HCT116 (cell line): ENCODE measurements at regions not wholly inside any gene's neighbourhood (a gene's known extent, or its start where the extent isn't known, plus 50 kb on each side); places are given as distances from the start of the nearest gene placed in this dataset.

ENCODE experiments used
- ATAC-seq: fragments of 200-7000 bp; cut with Tn5 transposase; 2 replicates; pipeline ENCODE4 v1.9.1; 2020; ENCODE audit warnings: mild to moderate bottlenecking, moderate library complexity
- BruUV-seq: library from RNA; stranded (reverse); fragments of 400-500 nt; replicated peaks from 2 replicates; lab custom pipeline; 2021; lab: Mats Ljungman, UMichigan
- CTCF ChIA-PET: fragments of 300-600 bp; sonication (Branson Sonifier 250); formaldehyde crosslinking; loops from one replicate; lab custom pipeline; 2021; ENCODE audit warnings: antibody characterized with exemption; lab: Charles Lee
- POLR2A ChIA-PET: fragments of 300-600, 350-600 bp; sonication (Branson Sonifier 250); formaldehyde crosslinking; loops from one replicate; lab custom pipeline; 2021; ENCODE audit warnings: antibody characterized with exemption; lab: Charles Lee
- RAD21 ChIA-PET, 2 experiments: fragments of 300-600 bp; sonication (Branson Sonifier 250); formaldehyde crosslinking; loops; one replicate each; lab custom pipeline; 2023; ENCODE audit warnings: low total read pairs in 2 of 2; ENCODE audit not compliant: uncharacterized antibody in 2 of 2, unreplicated experiment in 2 of 2, low non-redundant PET in 1 of 2; lab: Charles Lee
- DNase-seq: peaks from one replicate; pipeline ENCODE4 v3.0.0-alpha.2; 2010; ENCODE audit warnings: low read depth, low spot score
- H2AFZ ChIP-seq: fragments of 200-600 bp; shearing (Covaris generic), sonication (generic); 2 replicates; pipeline ENCODE4 v1.6.1; 2017; ENCODE audit warnings: low read depth, mixed run types, mixed read lengths, antibody characterized with exemption, low read length; ENCODE audit not compliant: poor library complexity, severe bottlenecking
- H3K27ac ChIP-seq: 2 replicates; pipeline ENCODE4 v1.5.1; 2012; ENCODE audit warnings: low read depth, low read length
- H3K27me3 ChIP-seq: fragments of 200-600 bp; sonication (generic); 2 replicates; pipeline ENCODE4 v1.6.1; 2016; ENCODE audit warnings: mixed run types, low read length, mixed read lengths; ENCODE audit not compliant: insufficient read depth
- H3K36me3 ChIP-seq, 2 experiments: fragments of 200-500 bp in 1 of 2; fragments of 200-600 bp in 1 of 2; sonication (Bioruptor generic) in 1 of 2; sonication (generic) in 1 of 2; 2 replicates each; pipeline versions ENCODE4 v1.5.1 to v1.6.1; 2014 to 2016; ENCODE audit warnings: low read length in 2 of 2, inconsistent platforms in 1 of 2, mixed read lengths in 1 of 2, mixed run types in 1 of 2; ENCODE audit not compliant: insufficient read depth in 2 of 2, control insufficient read depth in 1 of 2
- H3K4me1 ChIP-seq, 2 experiments: fragments of 200-600 bp in 1 of 2; sonication (generic) in 1 of 2; 2 replicates each; pipeline versions ENCODE4 v1.5.1 to v1.6.1; 2012 to 2017; ENCODE audit warnings: low read length in 2 of 2, inconsistent platforms in 1 of 2, mild to moderate bottlenecking in 1 of 2, mixed read lengths in 1 of 2, mixed run types in 1 of 2, moderate library complexity in 1 of 2; ENCODE audit not compliant: insufficient read depth in 2 of 2, control insufficient read depth in 1 of 2
- H3K4me2 ChIP-seq: fragments of 200-600 bp; sonication (generic); 2 replicates; pipeline ENCODE4 v1.6.1; 2017; ENCODE audit warnings: mixed run types, low read length, mixed read lengths
- H3K4me3 ChIP-seq, 2 experiments: fragments of 200-600 bp in 1 of 2; sonication (generic) in 1 of 2; replicated peaks in 1 of 2; 2 replicates each; pipeline ENCODE4 v1.5.1; 2011 to 2016; ENCODE audit warnings: low read length in 2 of 2, control low read depth in 1 of 2, low read depth in 1 of 2, mild to moderate bottlenecking in 1 of 2, mixed read lengths in 1 of 2, mixed run types in 1 of 2
- H3K79me2 ChIP-seq: fragments of 200-600 bp; sonication (generic); 2 replicates; pipeline ENCODE4 v1.6.1; 2017; ENCODE audit warnings: mild to moderate bottlenecking, mixed run types, low read length, moderate library complexity, mixed read lengths; ENCODE audit not compliant: insufficient read depth
- H3K9ac ChIP-seq: fragments of 200-600 bp; sonication (generic); 2 replicates; pipeline ENCODE4 v1.6.1; 2016; ENCODE audit warnings: low read length, mixed read lengths
- H3K9me2 ChIP-seq: fragments of 200-600 bp; sonication (generic), shearing (Covaris generic); 2 replicates; pipeline ENCODE4 v1.6.1; 2017; ENCODE audit warnings: mixed run types, mild to moderate bottlenecking, moderate library complexity; ENCODE audit not compliant: insufficient read depth
- H3K9me3 ChIP-seq, 2 experiments: fragments of 200-500 bp in 1 of 2; fragments of 200-600 bp in 1 of 2; sonication (Bioruptor generic) in 1 of 2; sonication (generic) in 1 of 2; 2 replicates each; pipeline ENCODE4 v1.6.1; 2014 to 2017; ENCODE audit warnings: low read length in 2 of 2, mixed read lengths in 2 of 2, inconsistent platforms in 1 of 2, low read depth in 1 of 2, mild to moderate bottlenecking in 1 of 2, mixed run types in 1 of 2, moderate library complexity in 1 of 2; ENCODE audit not compliant: control insufficient read depth in 1 of 2, insufficient read depth in 1 of 2
- H4K20me1 ChIP-seq: fragments of 200-600 bp; sonication (generic), shearing (Covaris generic); 2 replicates; pipeline ENCODE4 v1.6.1; 2017; ENCODE audit warnings: mixed run types, mild to moderate bottlenecking, moderate library complexity; ENCODE audit not compliant: insufficient read depth
- ATF3 ChIP-seq: IDR thresholded peaks from 2 replicates; pipeline ENCODE4 v1.6.1; 2012
- CEBPB ChIP-seq: IDR thresholded peaks from 2 replicates; pipeline ENCODE4 v1.6.1; 2012; ENCODE audit warnings: low read depth
- JUND ChIP-seq: IDR thresholded peaks from 2 replicates; pipeline ENCODE4 v1.6.1; 2012
- RAD21 ChIP-seq: IDR thresholded peaks from 2 replicates; pipeline ENCODE4 v1.6.1; 2012; ENCODE audit warnings: low read depth, mild to moderate bottlenecking
- ZFX ChIP-seq: fragments of 450-650 bp; IDR thresholded peaks from 2 replicates; pipeline ENCODE4 v1.6.1; 2017
- intact Hi-C: fragments of 100-400 bp; cut with micrococcal nuclease; formaldehyde crosslinking; loops from 2 replicates; pipeline ENCODE4 v1.10.0; 2022
- TF ChIP-seq, protein P1 (sequence below), 3 experiments: fragments of 200-600 bp in 1 of 3; sonication (generic) in 1 of 3; IDR thresholded peaks in 2 of 3; conservative IDR thresholded peaks in 1 of 3; 2 replicates each; pipeline ENCODE4 v1.5.1; 2012 to 2017; ENCODE audit warnings: low read depth in 2 of 3, low read length in 2 of 3, antibody characterized with exemption in 1 of 3, borderline replicate concordance in 1 of 3, control low read depth in 1 of 3, mild to moderate bottlenecking in 1 of 3, mixed read lengths in 1 of 3, mixed run types in 1 of 3, moderate library complexity in 1 of 3; ENCODE audit not compliant: insufficient read depth in 1 of 3
- TF ChIP-seq, protein P2 (sequence below): IDR thresholded peaks from 2 replicates; pipeline ENCODE4 v1.6.1; 2012; ENCODE audit warnings: low read depth

DNA sequence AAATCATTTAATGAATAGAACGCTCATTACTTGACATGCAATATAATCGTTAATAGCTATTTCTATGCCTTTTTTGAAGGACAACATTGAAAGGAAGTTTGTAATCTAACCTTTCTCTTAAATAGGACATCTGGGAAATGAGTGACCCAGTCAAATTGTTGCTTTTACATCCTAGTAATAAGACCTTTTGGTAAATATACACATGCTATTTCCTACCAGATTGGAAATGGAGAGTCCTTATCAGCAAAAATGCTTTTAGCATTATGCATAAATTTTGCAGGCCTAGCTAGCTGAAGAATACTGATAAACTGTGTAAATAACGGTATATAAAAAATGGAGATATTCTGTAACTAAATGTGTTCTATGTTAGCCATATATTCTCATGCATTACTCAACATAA lies 567.3 kb upstream of the DSEL start:
- ChIA-PET POLR2A (no interaction called here), RAD21 (no interaction called here), CTCF (no interaction called here)
- no TSS peak for BruUV-seq
- Histone ChIP-seq H3K4me1 (no peaks in the 10 kb centered on the region), H3K27ac (no peak overlapping the region), H3K9ac (no peak overlapping the region), H3K36me3 (no peaks in the 10 kb centered on the region), H3K9me3 (peaks cover 8 to 16% of the 10 kb centered on the region in 2 experiments; a peak in 2 of 4 replicates), H3K9me2 (no peaks in the 10 kb centered on the region), H3K4me3 (no peak overlapping the region), H3K79me2 (no peaks in the 10 kb centered on the region), H2AFZ (no peak overlapping the region), H4K20me1 (no peaks in the 10 kb centered on the region; the same call in 1 of the 2 replicates), H3K27me3 (no peaks in the 10 kb centered on the region), H3K4me2 (no peak overlapping the region)
- ATAC-seq (no peak), DNase-seq (no peak)
- TF ChIP-seq ATF3 = no peak
- TF ChIP-seq, protein P1, sequence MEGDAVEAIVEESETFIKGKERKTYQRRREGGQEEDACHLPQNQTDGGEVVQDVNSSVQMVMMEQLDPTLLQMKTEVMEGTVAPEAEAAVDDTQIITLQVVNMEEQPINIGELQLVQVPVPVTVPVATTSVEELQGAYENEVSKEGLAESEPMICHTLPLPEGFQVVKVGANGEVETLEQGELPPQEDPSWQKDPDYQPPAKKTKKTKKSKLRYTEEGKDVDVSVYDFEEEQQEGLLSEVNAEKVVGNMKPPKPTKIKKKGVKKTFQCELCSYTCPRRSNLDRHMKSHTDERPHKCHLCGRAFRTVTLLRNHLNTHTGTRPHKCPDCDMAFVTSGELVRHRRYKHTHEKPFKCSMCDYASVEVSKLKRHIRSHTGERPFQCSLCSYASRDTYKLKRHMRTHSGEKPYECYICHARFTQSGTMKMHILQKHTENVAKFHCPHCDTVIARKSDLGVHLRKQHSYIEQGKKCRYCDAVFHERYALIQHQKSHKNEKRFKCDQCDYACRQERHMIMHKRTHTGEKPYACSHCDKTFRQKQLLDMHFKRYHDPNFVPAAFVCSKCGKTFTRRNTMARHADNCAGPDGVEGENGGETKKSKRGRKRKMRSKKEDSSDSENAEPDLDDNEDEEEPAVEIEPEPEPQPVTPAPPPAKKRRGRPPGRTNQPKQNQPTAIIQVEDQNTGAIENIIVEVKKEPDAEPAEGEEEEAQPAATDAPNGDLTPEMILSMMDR (IDR thresholded peaks at IDR 0.05 in 2 of 3, conservative IDR thresholded peaks at IDR 0.05 in 1 of 3; ENCODE audit: borderline replicate concordance in 1 of 3, insufficient read depth in 1 of 3, low read depth in 2 of 3, low read length in 2 of 3) = no peak
- TF ChIP-seq JUND = no peak
- no peak for TF ChIP-seq ZFX
- no peak for TF ChIP-seq RAD21
- no peak for TF ChIP-seq CEBPB
- TF ChIP-seq, protein P2, sequence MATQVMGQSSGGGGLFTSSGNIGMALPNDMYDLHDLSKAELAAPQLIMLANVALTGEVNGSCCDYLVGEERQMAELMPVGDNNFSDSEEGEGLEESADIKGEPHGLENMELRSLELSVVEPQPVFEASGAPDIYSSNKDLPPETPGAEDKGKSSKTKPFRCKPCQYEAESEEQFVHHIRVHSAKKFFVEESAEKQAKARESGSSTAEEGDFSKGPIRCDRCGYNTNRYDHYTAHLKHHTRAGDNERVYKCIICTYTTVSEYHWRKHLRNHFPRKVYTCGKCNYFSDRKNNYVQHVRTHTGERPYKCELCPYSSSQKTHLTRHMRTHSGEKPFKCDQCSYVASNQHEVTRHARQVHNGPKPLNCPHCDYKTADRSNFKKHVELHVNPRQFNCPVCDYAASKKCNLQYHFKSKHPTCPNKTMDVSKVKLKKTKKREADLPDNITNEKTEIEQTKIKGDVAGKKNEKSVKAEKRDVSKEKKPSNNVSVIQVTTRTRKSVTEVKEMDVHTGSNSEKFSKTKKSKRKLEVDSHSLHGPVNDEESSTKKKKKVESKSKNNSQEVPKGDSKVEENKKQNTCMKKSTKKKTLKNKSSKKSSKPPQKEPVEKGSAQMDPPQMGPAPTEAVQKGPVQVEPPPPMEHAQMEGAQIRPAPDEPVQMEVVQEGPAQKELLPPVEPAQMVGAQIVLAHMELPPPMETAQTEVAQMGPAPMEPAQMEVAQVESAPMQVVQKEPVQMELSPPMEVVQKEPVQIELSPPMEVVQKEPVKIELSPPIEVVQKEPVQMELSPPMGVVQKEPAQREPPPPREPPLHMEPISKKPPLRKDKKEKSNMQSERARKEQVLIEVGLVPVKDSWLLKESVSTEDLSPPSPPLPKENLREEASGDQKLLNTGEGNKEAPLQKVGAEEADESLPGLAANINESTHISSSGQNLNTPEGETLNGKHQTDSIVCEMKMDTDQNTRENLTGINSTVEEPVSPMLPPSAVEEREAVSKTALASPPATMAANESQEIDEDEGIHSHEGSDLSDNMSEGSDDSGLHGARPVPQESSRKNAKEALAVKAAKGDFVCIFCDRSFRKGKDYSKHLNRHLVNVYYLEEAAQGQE = no peak
- intact Hi-C loops = no loop called here
